Spinal cord (tissue), 9 donors: ENCODE measurements at regions not wholly inside any gene's neighbourhood (a gene's known extent, or its start where the extent isn't known, plus 50 kb on each side); places are given as distances from the start of the nearest gene placed in this dataset.

ENCODE experiments used
- DNase-seq, 6 donors: peaks; one replicate each; pipeline versions ENCODE4 v3.0.0 to v3.0.0-alpha.2; 2013 to 2015; ENCODE audit warnings: low spot score in 6 of 6, low read depth in 4 of 6
- H3K27ac ChIP-seq: one replicate; pipeline ENCODE4 v1.5.1; 2013; ENCODE audit warnings: low read depth, low read length, control low read depth
- H3K27me3 ChIP-seq: one replicate; pipeline ENCODE4 v1.6.1; 2013; ENCODE audit warnings: low read length; ENCODE audit not compliant: control insufficient read depth, insufficient read depth
- H3K36me3 ChIP-seq: one replicate; pipeline ENCODE4 v1.6.1; 2013; ENCODE audit warnings: low read length; ENCODE audit not compliant: control insufficient read depth, insufficient read depth
- H3K4me1 ChIP-seq: one replicate; pipeline ENCODE4 v1.6.1; 2013; ENCODE audit warnings: low read length; ENCODE audit not compliant: control insufficient read depth, insufficient read depth
- H3K4me3 ChIP-seq: one replicate; pipeline ENCODE4 v1.5.1; 2013; ENCODE audit warnings: low read depth, low read length, control low read depth
- H3K9me3 ChIP-seq: one replicate; pipeline ENCODE4 v1.6.1; 2013; ENCODE audit warnings: low read length; ENCODE audit not compliant: control insufficient read depth, insufficient read depth
- WGBS: methylation state at CpG from one replicate; pipeline ENCODE4 v1.1.5; 2013; ENCODE audit warnings: missing lambda C conversion rate; ENCODE audit not compliant: insufficient coverage; 5-methylcytosine and 5-hydroxymethylcytosine counted together
- donor health status: healthy.

GRCh38 chr1:147811273-147811672, 50.9 kb upstream of the GJA5 start:
- Histone ChIP-seq H3K27me3 (no peaks in the 10 kb centered on the region), H3K4me1 (no peaks in the 10 kb centered on the region), H3K9me3 (no peaks in the 10 kb centered on the region), H3K27ac (no peak overlapping the region), H3K4me3 (no peak overlapping the region), H3K36me3 (no peaks in the 10 kb centered on the region)
- WGBS, result 90% methylated on average over 5 of the region's 5 CpGs
- no peak for DNase-seq

- no peak overlapping the region for H3K4me3 ChIP-seq
- H3K27me3 ChIP-seq, result no peaks in the 10 kb centered on the region
- H3K27ac ChIP-seq, result no peak overlapping the region
- DNase-seq, result no peak
- no peaks in the 10 kb centered on the region for H3K36me3 ChIP-seq
- H3K4me1 ChIP-seq, result no peaks in the 10 kb centered on the region
- H3K9me3 ChIP-seq, result no peaks in the 10 kb centered on the region
- 77% methylated on average over 2 of the region's 3 CpGs for WGBS
Measured at GRCh38 chr1:147811751-147812150, 51.3 kb upstream of the GJA5 start.

- Histone ChIP-seq H3K4me3 (no peak overlapping the region), H3K4me1 (no peaks in the 10 kb centered on the region), H3K36me3 (no peaks in the 10 kb centered on the region), H3K27ac (no peak overlapping the region), H3K9me3 (no peaks in the 10 kb centered on the region), H3K27me3 (no peaks in the 10 kb centered on the region)
- WGBS, result 100% methylated on average over 1 of the region's 2 CpGs
- DNase-seq, result no peak
Measured at GRCh38 chr1:147812799-147813198, 52.4 kb upstream of the GJA5 start.

- DNase-seq, result no peak
- Histone ChIP-seq H3K9me3 (no peaks in the 10 kb centered on the region), H3K36me3 (no peaks in the 10 kb centered on the region), H3K4me1 (no peaks in the 10 kb centered on the region), H3K4me3 (no peak overlapping the region), H3K27me3 (no peaks in the 10 kb centered on the region), H3K27ac (no peak overlapping the region)
- 90% methylated on average over 2 of the region's 2 CpGs for WGBS
Measured at GRCh38 chr1:147815503-147815902, 55.1 kb upstream of the GJA5 start.

GRCh38 chr1:147820761-147821297, 60.4 kb upstream of the GJA5 start:
- DNase-seq, result peak in 2 of 6 donors; percentile 32 to 93
- Histone ChIP-seq H3K4me3 (no peak overlapping the region), H3K9me3 (no peaks in the 10 kb centered on the region), H3K4me1 (no peaks in the 10 kb centered on the region), H3K27ac (no peak overlapping the region), H3K27me3 (no peaks in the 10 kb centered on the region), H3K36me3 (no peaks in the 10 kb centered on the region)
- WGBS, result no CpG with 5 or more reads among the region's 4 CpGs

- no peaks in the 10 kb centered on the region for H3K27me3 ChIP-seq
- no peaks in the 10 kb centered on the region for H3K36me3 ChIP-seq
- no peak overlapping the region for H3K4me3 ChIP-seq
- DNase-seq, result peak in 4 of 6 donors; percentile 25 to 59 (median 31)
- WGBS, result 22% methylated on average over 2 of the region's 2 CpGs
- no peaks in the 10 kb centered on the region for H3K9me3 ChIP-seq
- H3K27ac ChIP-seq, result no peak overlapping the region
- H3K4me1 ChIP-seq, result no peaks in the 10 kb centered on the region
Measured at GRCh38 chr1:147821883-147822282, 61.5 kb upstream of the GJA5 start.

GRCh38 chr1:147822292-147822691, 61.9 kb upstream of the GJA5 start:
- WGBS, result 91% methylated on average over 1 of the region's 1 CpG
- DNase-seq, result no peak
- no peak overlapping the region for H3K27ac ChIP-seq

GRCh38 chr1:147824001-147824400, 63.6 kb upstream of the GJA5 start:
- H3K36me3 ChIP-seq, result no peaks in the 10 kb centered on the region

More at GRCh38 chr1:147822292-147822691, 61.9 kb upstream of the GJA5 start:
- H3K4me1 ChIP-seq, result no peaks in the 10 kb centered on the region
- no peak overlapping the region for H3K4me3 ChIP-seq
- H3K9me3 ChIP-seq, result no peaks in the 10 kb centered on the region
- H3K27me3 ChIP-seq, result no peaks in the 10 kb centered on the region
- H3K36me3 ChIP-seq, result no peaks in the 10 kb centered on the region

GRCh38 chr1:147824798-147825197, 64.4 kb upstream of the GJA5 start:
- peak in 1 of 6 donors; percentile 39 for DNase-seq
- WGBS, result 84% methylated on average over 1 of the region's 4 CpGs
- Histone ChIP-seq H3K4me3 (no peak overlapping the region), H3K27ac (no peak overlapping the region), H3K4me1 (no peaks in the 10 kb centered on the region), H3K36me3 (no peaks in the 10 kb centered on the region), H3K9me3 (no peaks in the 10 kb centered on the region), H3K27me3 (no peaks in the 10 kb centered on the region)

More at GRCh38 chr1:147824001-147824400, 63.6 kb upstream of the GJA5 start:
- H3K9me3 ChIP-seq, result no peaks in the 10 kb centered on the region
- no peaks in the 10 kb centered on the region for H3K27me3 ChIP-seq
- WGBS, result no CpG with 5 or more reads among the region's 1 CpG
- DNase-seq, result no peak
- H3K4me1 ChIP-seq, result no peaks in the 10 kb centered on the region
- H3K27ac ChIP-seq, result no peak overlapping the region
- H3K4me3 ChIP-seq, result no peak overlapping the region

- Histone ChIP-seq H3K9me3 (no peaks in the 10 kb centered on the region), H3K36me3 (no peaks in the 10 kb centered on the region), H3K4me1 (no peaks in the 10 kb centered on the region), H3K4me3 (no peak overlapping the region), H3K27me3 (no peaks in the 10 kb centered on the region), H3K27ac (no peak overlapping the region)
- DNase-seq, result no peak
- 79% methylated on average over 1 of the region's 1 CpG for WGBS
Measured at GRCh38 chr1:147825586-147825985, 65.2 kb upstream of the GJA5 start.
